Breast epithelium (tissue), 4 donors: ENCODE measurements at regions not wholly inside any gene's neighbourhood (a gene's known extent, or its start where the extent isn't known, plus 50 kb on each side); places are given as distances from the start of the nearest gene placed in this dataset.

ENCODE experiments used
- DNase-seq, 2 donors: peaks; one replicate each; pipeline ENCODE4 v3.0.0-alpha.2; 2019; ENCODE audit warnings: low spot score in 2 of 2
- H3K27ac ChIP-seq, 2 donors: fragments of 200-600 bp; sonication (generic) in 1 of 2; one replicate each; pipeline ENCODE4 v1.5.1; 2016 to 2019; ENCODE audit warnings: mild to moderate bottlenecking in 1 of 2
- H3K27me3 ChIP-seq, 2 donors: fragments of 200-600 bp; sonication (generic) in 1 of 2; one replicate each; pipeline versions ENCODE4 v1.5.1 to v1.6.0; 2017 to 2019; ENCODE audit warnings: control low read depth in 1 of 2, mild to moderate bottlenecking in 1 of 2
- H3K36me3 ChIP-seq: fragments of 200-600 bp; one replicate; pipeline ENCODE4 v1.5.1; 2019
- H3K4me1 ChIP-seq, 2 donors: fragments of 200-600 bp; sonication (generic); one replicate each; pipeline ENCODE4 v1.5.1; 2016 to 2019; ENCODE audit warnings: control low read depth in 1 of 2
- H3K4me3 ChIP-seq, 3 donors: fragments of 200-600 bp; sonication (generic); 1 replicate in 2 of 3; 2 replicates in 1 of 3; pipeline ENCODE4 v1.5.1; 2016 to 2019; ENCODE audit warnings: mild to moderate bottlenecking in 3 of 3, moderate library complexity in 2 of 3
- H3K9me3 ChIP-seq, 2 donors: fragments of 200-600 bp; sonication (generic) in 1 of 2; one replicate each; pipeline ENCODE4 v1.5.1; 2016 to 2019; ENCODE audit warnings: control low read depth in 1 of 2
- CTCF ChIP-seq, 3 donors: fragments of 450-650 bp; IDR thresholded peaks; one replicate each; pipeline ENCODE4 v1.5.1; 2016 to 2017; ENCODE audit warnings: antibody characterized with exemption in 3 of 3, mild to moderate bottlenecking in 3 of 3, moderate library complexity in 3 of 3
- POLR2A ChIP-seq: fragments of 450-650 bp; IDR thresholded peaks from one replicate; pipeline ENCODE4 v1.6.1; 2016; ENCODE audit warnings: antibody characterized with exemption, mild to moderate bottlenecking, moderate library complexity
- POLR2AphosphoS5 ChIP-seq, 3 donors: sonication (generic); formaldehyde crosslinking; IDR thresholded peaks; one replicate each; pipeline ENCODE4 v1.6.1; 2017; ENCODE audit warnings: antibody characterized with exemption in 3 of 3
- intact Hi-C: fragments of 100-400 bp; cut with DNase I; formaldehyde crosslinking; loops from one replicate; pipeline ENCODE4 v1.15.1; 2023; ENCODE audit warnings: low total_unique reads

- intact Hi-C loops, result no loop called here
- H3K4me3 ChIP-seq, result no peak overlapping the region
- H3K4me1 ChIP-seq, result no peaks in the 10 kb centered on the region
- no peak for DNase-seq
- no peaks in the 10 kb centered on the region for H3K27me3 ChIP-seq
- no peak overlapping the region for H3K27ac ChIP-seq
- H3K36me3 ChIP-seq, result no peaks in the 10 kb centered on the region
- TF ChIP-seq POLR2AphosphoS5 (IDR thresholded peaks at IDR 0.05), result no peak
- no peak for TF ChIP-seq CTCF (IDR thresholded peaks at IDR 0.05)
- no peak for TF ChIP-seq POLR2A
- H3K9me3 ChIP-seq, result no peaks in the 10 kb centered on the region
These were observed 746.4 kb upstream of the FLRT2 start for GRCh38 chr14:84783511-84783910.

- Histone ChIP-seq H3K36me3 (no peaks in the 10 kb centered on the region), H3K9me3 (no peaks in the 10 kb centered on the region), H3K27ac (no peak overlapping the region), H3K27me3 (no peaks in the 10 kb centered on the region), H3K4me3 (no peak overlapping the region), H3K4me1 (no peaks in the 10 kb centered on the region)
- intact Hi-C loops, result no loop called here
- TF ChIP-seq POLR2AphosphoS5 (IDR thresholded peaks at IDR 0.05) (no peak), POLR2A (no peak), CTCF (IDR thresholded peaks at IDR 0.05) (no peak)
- no peak for DNase-seq
These were observed 743.9 kb upstream of the FLRT2 start for GRCh38 chr14:84785996-84786395.

GRCh38 chr14:84789012-84789411 lies 740.9 kb upstream of the FLRT2 start:
- TF ChIP-seq POLR2AphosphoS5 (IDR thresholded peaks at IDR 0.05) (no peak), POLR2A (no peak), CTCF (IDR thresholded peaks at IDR 0.05) (no peak)
- no peak overlapping the region for H3K4me3 ChIP-seq
- H3K4me1 ChIP-seq, result no peaks in the 10 kb centered on the region
- no peaks in the 10 kb centered on the region for H3K36me3 ChIP-seq
- no peaks in the 10 kb centered on the region for H3K27me3 ChIP-seq
- intact Hi-C loops, result no loop called here
- H3K9me3 ChIP-seq, result no peaks in the 10 kb centered on the region
- DNase-seq, result no peak
- H3K27ac ChIP-seq, result no peak overlapping the region

- DNase-seq, result no peak
- no peaks in the 10 kb centered on the region for H3K4me1 ChIP-seq
- H3K9me3 ChIP-seq, result no peaks in the 10 kb centered on the region
- no peak for TF ChIP-seq CTCF (IDR thresholded peaks at IDR 0.05)
- TF ChIP-seq POLR2AphosphoS5 (IDR thresholded peaks at IDR 0.05), result no peak
- no peak for TF ChIP-seq POLR2A
- no peak overlapping the region for H3K4me3 ChIP-seq
- H3K27ac ChIP-seq, result no peak overlapping the region
- intact Hi-C loops, result no loop called here
- H3K27me3 ChIP-seq, result no peaks in the 10 kb centered on the region
- H3K36me3 ChIP-seq, result no peaks in the 10 kb centered on the region
These were observed 737.1 kb upstream of the FLRT2 start for GRCh38 chr14:84792722-84793410.

- Histone ChIP-seq H3K4me1 (no peaks in the 10 kb centered on the region), H3K36me3 (no peaks in the 10 kb centered on the region), H3K27me3 (no peaks in the 10 kb centered on the region), H3K27ac (no peak overlapping the region), H3K4me3 (no peak overlapping the region), H3K9me3 (no peaks in the 10 kb centered on the region)
- intact Hi-C loops, result no loop called here
- no peak for DNase-seq
- TF ChIP-seq POLR2A, result no peak
- TF ChIP-seq POLR2AphosphoS5 (IDR thresholded peaks at IDR 0.05), result no peak
These were observed 732.6 kb upstream of the FLRT2 start for GRCh38 chr14:84797326-84797725.
